HG03095 (cell line): ENCODE measurements at regions not wholly inside any gene's neighbourhood (a gene's known extent, or its start where the extent isn't known, plus 50 kb on each side); places are given as distances from the start of the nearest gene placed in this dataset.
"Not testable (repeated sequence)": the region's sequence is repeated elsewhere in the genome, so short reads cannot be mapped to it uniquely, and the experiment has no call there.

ENCODE experiments used
- ATAC-seq: cut with Tn5 transposase; IDR thresholded peaks from one replicate; pipeline ENCODE4 v1.9.1; 2021; ENCODE audit warnings: moderate library complexity; ENCODE audit not compliant: unreplicated experiment

DNA sequence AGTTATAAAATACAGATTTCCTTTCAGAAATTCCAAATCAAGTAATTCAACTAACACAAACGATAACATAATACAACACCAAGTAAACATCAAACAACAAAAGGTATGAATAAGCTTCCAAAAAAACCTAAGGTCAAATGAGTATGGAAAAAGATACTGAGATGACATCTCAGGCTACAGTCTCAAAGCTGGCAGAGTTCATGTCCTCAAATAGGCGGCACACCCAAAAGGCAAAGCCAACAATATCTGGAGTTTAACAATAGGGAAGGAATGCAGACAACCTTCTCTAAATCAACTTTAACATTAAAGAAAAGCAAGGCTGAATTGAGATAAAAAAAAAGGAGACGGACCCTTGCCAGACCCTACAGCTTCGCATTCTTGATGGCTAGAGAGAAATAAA is 346.6 kb downstream of the RSL24D1 start:
- ATAC-seq = no peak

DNA sequence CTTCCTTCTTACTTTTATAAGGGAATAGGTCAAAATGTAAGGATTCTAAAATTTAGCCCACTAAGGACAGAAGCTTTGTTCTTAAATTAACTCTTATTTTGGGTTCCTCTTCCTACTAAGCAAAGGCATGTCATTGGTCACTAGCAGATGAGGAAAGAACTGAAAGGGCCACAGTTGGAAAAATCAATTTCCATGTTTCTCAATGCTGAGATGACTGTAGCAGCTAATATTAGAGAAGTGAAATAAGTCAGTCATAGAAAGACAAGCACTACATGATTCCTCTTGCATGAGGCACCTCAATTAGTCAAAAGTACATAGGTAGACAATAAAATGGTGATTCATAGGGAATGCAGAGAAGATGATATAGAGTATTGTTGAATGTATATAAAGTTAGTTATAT is 353.7 kb downstream of the RSL24D1 start:
- ATAC-seq = no peak

DNA sequence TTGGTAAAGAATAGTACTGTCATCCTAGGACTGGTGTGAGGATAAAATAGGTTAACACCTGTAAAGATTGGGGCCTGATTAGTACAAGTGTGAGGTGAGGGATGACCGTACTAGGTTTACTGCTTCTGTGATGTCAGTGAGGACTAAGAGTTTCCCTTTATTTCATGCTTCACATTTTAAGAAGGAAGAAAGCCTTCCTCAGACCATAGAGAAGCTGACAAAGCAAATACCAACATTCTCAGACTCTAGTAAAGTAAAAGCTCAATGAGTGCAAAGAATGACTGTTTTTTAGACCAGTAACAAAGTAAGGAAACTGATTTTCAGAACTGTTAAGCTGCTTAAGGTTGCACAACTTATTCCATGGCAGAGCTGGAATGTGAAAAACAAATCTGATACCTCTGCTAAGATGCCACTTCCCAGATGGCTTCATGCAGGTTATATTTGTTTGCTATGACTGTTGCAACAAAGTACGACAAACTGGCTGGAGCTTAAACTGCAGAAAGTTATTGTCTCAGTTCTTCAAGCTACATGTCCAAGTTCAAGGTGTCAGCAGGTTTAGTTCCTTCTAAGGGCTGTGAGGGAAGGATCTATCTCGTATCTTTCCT is 354.9 kb downstream of the RSL24D1 start:
- ATAC-seq = no peak

DNA sequence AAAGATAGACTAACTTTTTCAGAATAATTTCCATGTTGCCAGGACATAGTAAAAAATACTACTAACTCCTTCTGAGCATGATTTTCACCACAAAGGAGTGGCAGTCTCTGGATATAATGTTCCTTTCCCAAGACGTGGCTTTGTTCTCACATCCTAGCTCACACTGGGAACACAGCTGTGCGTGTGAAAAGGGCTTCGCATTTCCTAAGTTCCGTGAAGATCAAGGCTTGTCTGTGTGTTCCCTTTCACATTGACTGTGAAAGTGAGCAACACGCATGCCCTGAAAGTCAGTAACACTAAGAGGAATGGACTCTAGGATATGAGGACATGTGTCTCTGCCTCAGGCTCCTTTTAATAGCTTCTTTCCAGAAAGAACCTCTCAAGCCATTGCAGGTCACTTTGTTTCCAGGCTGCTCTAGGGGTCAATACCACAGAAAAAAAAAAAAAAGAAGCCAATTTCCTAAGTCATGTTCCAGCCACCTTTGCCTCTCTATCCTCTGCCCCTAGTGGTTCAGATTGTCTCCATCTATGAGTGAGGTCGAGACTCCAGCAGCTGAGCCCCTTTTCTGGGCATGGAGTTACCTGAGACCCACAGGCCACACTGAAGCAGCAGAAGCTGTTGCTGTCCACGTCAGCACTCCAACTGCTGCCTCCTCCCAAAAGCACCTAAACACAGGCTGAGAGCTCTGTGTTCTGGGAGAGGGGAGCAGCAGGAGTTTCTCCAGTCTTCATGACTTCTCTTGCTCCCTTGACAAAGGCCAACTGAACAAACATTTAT is 355.9 kb downstream of the RSL24D1 start:
- no peak for ATAC-seq

DNA sequence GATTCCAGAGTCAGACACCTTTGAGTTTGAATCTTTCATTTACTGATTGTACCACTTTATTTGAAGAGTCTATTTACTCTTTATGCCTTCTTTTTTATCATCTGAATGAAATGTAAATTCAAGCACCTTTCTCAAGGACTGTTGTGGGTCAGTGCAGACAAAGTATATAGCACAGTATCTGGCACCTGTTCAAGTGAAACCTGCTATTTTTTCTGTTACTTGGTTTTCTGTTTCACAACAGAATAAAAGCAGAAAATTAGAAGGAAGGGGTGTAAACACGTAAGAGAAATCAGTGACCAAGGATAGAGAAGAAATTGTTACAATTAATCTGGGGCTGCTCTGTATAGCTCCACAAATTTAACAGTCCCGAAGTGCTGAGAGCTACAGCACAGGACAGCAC is 357.4 kb downstream of the RSL24D1 start:
- no peak for ATAC-seq

DNA sequence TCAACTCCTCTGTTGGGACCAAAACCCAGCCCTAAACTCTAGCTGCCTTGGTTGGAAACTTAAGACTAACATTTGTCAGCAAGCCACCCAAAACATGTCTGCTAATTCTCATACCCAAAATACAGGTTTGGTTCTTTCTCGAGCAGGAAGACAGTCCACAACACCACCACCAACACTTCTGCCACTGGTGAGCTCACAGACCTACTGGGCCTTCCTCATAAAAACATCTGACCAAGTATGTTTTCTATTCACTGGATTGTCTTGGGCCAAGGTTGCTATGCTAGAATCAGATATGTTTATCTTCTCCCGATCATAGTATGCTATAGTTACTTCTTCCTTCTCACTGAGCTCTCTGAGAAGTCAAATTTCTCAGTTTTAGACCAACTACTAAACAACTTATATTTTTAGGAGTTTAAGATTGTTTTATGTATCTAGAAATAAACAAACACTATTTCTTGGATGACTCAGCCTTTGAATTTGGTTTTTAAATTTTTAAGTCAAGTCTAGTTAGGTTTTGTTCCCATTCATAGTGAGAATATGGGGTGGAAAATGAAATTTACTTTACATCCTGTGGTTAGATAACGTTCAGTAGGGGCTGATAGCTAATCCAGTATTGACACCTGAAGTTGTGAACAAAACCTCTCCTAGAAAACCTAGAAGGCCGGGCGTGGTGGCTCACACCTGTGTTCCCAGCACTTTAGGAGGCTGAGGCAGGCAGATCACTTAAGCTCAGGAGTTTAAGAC is 360.5 kb downstream of the RSL24D1 start:
- ATAC-seq = no peak

DNA sequence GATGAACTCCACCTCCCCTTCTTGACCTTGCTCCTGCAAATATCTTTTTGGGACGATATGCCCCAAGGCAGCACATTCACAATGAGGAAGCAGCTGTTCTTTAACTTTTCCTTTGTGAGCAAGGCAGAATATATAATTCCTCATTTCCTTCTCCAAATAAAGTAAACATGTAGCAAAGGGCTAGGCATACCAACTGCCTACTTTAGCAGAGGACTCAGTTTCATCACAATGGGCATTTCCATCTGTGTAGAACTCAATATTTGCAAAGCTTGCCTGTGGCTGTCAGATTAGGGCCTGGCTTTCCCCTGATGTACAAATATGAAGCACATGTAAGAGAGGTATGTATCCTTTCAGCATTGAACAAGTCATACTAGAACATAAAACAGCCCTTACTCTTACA is 366.9 kb downstream of the RSL24D1 start:
- ATAC-seq = no peak

DNA sequence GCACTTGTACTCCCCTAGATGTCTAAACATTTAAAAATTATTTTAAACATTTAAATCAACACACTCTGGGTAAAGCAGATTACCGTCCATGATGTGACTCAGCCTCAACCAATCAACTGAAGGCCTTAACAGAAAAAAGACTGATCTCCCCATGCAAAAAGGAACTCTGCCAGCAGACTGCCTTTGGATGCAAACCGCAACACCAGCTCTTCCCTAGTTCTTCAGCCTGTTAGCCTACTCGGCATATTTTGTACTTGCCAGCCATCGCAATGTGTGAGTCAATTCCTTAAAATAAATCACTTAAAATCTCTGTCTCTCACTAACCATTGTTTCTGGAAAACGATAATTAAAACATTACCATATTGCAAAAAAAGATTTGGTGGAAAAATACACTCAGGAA is 375.9 kb downstream of the RSL24D1 start:
- ATAC-seq = no peak

DNA sequence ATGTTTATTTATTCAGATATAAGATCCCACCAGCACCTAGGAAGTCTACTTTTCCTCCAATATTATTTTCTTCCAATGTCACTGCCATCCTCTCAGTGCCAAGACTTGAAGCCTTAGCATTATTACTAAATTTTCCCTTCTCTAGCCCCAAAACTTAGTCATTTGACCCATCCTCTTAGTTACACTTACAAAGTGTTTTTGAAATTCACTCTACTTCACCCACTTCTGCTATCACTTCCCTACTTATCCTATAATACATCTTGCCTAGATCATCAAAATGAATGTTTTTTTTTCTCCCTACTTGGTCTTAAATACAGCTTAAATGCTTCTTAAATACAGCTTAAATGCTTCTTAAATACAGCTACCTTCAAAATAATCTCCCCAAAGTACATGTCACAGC is 376.6 kb downstream of the RSL24D1 start:
- ATAC-seq = no peak

DNA sequence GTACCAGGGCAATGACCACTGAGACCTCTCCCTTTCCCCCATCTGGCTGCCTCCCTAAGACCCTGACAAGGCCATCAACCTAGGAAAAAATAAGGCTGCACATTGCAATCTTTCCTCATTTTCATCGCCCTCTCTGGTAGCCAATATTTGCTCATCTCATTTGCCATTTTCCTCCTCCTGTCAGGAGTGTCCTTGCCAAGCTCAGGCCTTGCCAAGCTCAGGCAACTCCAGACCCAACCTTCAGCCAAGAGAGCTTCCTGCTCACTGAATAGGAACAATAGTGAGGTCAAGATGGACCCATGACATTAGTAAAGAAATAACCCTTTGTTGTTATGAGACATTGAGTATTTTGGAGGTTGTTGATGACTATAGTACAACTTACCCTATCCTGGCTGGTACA is 380.3 kb downstream of the RSL24D1 start:
- ATAC-seq = no peak

DNA sequence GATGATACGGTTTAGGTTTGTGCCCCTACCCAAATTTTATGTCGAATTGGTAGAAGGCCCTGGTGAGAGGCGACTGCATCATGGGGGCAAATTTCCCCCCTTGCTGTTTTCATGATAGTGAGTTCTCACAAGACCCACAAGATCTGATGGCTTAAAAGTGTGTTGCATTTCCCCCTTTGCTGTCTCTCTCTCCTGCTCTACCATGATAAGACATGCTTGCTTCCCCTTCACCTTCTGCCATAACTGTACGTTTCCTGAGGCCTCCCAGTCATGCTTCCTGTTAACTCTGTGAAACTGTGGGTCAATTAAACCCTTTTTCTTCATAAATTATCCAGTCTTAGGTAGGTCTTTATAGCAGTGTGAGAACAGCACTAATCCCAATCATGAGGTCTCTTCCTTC is 381.2 kb downstream of the RSL24D1 start:
- ATAC-seq = no peak

DNA sequence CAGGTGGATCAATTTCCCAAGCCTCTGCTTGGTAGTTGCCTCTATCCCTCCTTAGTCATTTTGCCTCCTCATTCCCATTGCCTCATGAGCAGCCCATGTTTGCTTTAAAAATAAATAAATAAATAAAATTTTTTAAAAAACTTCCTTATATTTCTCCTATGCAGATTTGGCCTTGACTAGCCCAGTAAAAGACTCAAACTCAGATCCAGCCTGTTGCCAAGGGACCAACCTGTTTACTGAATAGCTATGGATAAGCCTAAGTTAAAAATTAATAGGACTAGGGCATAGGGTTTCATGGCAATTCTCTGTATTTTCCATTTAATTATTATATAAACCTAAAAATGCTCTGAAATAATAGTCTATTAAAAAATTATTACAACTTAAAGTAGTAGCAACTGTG is 384.4 kb downstream of the RSL24D1 start:
- ATAC-seq = no peak

DNA sequence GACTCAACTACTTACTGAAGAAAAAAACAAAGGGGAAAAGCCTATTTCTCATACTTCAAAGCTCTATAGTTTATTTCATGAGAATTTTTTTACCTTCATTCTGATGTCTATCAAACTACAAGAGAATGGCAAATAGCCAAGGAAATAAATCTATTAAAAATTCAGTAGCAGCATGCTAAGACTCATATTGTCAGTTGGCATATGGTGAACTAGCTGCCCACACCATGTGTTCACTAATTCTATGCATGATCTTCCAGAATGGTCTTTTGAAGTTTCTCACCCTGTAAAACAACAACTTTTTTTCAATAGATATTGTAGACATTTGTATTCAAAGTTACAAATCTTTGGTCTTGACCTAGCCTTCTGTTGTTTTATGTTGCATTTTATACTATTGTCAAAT is 386.2 kb downstream of the RSL24D1 start:
- no peak for ATAC-seq

DNA sequence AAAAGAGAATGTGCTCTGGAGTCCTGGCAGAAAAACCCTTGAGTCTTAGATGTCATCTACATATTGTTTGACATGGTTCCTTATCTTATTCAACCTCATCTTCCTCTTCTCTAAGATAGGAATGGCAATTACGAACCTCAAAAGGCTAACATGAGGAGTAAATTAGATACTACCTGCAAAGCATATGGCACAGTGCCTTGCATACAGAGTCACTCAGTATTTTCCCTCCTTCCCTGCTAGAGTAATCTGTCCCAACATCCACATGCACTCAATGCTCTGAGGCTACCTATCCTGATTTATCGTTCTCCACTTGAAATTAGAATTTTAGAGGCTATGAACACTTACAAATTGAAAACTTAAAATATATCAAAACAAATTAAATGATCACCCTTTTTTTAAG is 386.7 kb downstream of the RSL24D1 start:
- ATAC-seq = no peak

DNA sequence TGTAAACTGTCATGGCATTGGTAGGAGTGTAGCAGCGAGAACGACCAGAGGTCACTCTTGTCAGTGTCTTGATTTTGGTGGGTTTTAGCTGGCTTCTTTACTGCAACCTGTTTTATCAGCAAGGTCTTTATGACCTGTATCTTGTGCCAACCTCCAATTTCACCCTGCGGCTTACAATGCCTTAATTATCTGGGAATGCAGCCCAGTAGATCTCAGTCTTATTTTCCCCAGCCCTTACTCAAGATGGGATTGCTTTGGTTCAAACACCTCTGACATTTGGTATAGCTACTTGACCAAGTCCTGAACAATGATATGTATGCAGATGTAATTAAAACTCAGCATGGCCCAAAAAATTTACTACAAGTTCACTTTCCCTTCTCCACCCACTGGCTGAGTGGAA is 388.4 kb downstream of the RSL24D1 start:
- ATAC-seq = no peak

DNA sequence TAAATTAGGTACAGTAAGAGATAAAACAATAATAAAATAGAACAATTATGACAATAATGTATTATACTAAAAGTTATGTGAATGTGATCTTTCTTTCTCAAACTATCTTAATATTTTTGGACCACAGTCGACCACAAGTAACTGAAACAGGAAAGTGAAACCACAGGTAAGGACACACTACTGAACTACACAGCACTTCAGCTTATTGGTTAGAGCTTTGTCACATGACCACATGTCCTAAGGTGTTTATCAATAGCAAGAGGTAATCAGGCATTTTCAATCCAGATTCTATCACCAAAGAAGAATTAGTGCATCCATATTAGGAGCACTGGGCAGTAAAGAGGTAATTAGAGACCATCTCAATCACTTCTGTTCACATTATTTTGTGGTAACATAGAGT is 392.8 kb downstream of the RSL24D1 start:
- ATAC-seq = no peak

DNA sequence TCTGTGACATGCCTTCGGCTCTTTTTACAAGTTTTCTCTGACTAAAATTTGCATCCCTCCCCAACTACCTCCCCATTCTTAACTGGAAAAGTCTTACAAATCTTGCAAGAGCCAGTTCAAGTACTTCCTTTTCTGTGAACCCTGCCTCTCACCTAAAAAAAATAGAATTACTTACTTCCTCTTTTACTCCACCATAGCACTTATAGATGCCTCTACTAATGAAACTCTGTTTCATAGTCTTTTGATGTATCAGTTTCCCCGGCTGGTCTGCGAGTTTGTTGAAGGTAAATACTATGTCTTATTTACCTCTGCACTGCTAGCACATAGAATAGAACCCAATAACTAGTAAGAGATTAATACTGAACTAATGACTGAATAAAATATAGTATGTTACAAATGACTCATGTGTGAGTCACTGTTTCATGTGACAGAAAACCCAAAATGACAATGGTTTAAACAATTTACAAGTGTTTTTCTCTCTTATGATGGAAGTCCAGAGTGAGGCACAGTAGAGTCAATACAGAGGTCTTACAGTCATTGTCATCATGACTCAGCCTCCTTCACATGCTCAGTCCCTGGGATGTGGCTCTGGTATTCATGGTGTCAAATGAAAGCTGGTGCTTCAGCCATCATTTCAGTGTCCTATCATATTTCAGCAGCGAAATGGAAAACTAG is 393.5 kb downstream of the RSL24D1 start:
- ATAC-seq = peak; percentile 79

DNA sequence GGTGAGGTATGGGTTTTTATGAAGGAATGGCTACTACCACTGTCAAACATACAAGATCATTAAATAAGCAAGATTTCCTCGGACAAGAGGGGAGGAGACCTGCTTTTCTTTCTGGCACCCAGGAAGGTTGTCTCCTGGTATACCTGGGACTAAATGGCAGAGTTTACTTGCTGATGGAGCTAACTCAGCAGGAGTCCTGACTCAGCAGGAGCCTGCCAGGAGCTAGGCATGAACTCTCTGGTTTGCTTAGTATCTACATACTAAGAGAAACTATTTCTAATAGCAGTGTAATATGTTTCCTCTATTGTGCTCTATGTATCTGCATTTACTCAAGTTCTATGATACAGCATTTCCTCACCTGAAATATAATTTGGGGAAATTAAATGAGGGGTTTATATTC is 404.2 kb downstream of the RSL24D1 start:
- no peak for ATAC-seq

DNA sequence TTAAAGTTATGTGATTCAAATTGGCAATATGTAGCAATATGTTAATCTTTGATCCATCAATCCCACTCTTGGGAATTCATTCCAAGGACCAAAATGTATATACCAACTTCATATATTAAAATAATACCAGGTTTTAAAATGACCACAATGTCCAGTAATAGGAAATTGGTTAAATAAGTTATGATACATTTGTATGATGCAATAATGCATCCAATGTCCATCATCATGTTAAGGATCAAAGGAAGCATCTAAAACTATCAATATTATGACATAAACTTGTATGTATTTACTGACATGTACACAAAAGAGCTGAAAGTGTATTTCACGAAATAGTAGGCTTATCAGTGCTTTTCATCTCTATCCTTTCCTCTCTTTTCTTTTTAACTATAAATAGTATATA is 406.0 kb downstream of the RSL24D1 start:
- no peak for ATAC-seq

DNA sequence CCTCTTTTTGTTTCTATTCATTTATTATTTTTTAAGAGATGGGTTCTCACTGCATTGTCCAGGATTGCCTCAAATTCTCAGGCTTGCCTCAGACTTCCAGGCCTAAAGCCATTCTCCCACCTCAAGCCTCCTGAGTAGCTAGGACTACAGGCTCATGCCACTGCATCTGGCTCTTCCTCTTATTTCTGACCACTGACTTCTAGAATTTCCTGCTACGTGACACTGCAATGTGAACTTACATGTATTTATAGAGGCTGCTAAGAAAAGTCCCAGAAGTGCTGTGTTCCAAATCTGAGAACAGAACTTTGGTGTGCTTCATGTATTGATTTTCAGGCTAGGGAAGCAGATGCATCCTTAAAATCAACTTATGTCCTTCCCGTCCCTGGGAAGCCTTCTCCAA is 407.4 kb downstream of the RSL24D1 start:
- ATAC-seq = no peak

DNA sequence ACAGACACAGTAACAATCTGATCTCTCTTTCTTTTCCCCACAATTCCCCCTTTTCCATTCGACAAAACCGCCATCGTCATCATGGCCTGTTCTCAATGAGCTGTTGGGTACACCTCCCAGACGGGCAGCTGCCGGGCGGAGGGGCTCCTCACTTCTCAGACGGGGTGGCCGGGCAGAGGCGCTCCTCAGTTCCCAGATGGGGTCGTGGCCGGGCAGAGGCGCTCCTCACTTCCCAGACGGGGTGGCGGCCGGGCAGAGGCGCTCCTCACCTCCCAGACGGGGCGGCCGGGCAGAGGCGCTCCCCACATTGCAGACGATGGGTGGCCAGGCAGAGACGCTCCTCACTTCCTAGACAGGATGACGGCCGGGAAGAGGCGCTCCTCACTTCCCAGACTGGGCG is 415.5 kb downstream of the RSL24D1 start:
- ATAC-seq = not testable (repeated sequence)

DNA sequence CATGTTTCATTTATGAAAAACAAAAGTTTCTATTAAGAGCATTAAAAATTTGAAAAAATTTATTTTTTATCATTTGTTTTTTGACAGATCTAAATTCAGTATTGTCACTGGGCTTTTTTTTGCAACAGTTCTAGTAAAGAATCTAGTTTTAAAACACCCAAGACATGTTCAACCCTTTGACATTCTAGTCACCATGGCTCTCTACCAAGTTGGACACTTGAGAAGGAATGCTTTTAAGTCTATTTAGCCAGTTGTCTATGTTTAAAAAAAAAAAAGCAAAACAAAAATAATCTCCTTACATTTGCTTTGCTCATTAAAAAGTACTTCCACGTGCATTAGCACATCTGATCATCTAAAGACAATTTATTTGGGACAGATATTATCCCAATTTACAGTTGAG is 417.5 kb downstream of the RSL24D1 start:
- ATAC-seq = no peak
